ENCODE measurements at regions not wholly inside any gene's neighbourhood (a gene's known extent, or its start where the extent isn't known, plus 50 kb on each side); places are given as distances from the start of the nearest gene placed in this dataset.

DNA sequence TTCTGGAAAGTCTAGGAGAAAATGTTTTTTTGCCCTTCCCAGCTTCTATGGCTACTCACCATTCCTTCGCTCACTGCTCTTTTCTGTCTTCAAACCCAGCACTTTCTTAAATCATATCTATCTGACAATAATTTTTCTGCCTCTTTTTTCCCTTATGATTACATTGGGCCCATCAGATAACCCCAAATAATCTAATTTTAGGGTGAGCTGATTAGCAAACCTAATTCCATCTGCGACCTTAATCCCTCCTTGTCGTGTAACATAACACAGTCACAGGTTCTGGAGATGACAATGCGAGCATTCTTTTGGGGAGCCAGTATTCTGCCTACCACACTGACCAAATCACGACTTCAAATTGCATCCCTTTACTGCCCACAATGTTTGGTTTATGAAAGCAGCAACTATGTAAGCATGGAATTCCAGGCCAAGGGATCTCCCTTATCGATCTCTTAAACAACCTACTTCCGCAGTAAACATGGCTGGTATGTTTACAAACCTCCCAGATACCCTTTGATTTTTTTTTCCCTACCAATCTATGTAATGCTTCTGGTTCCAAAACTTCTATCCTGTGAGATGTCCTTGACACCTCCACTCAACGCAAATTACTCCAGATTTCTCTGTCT is 2122.2 kb downstream of the MAT2B start (continued):
- TF ChIP-seq NR2F2 (IDR thresholded peaks at IDR 0.05; ENCODE audit: borderline replicate concordance, low read depth) = no peak
- TF ChIP-seq PITX1 (CRISPR knock-in tag; IDR thresholded peaks at IDR 0.05) = peak; percentile 57; the same call in 1 of the 2 replicates
- TF ChIP-seq FOXM1 (CRISPR knock-in tag; IDR thresholded peaks at IDR 0.05) = no peak
- TF ChIP-seq PHB2 (IDR thresholded peaks at IDR 0.05; ENCODE audit: partially characterized antibody) = no peak
- no peak for TF ChIP-seq ZNF577 (CRISPR knock-in tag; IDR thresholded peaks at IDR 0.05; ENCODE audit: borderline replicate concordance, low read depth)
- TF ChIP-seq NCOA5 (CRISPR knock-in tag; IDR thresholded peaks at IDR 0.05) = no peak
- TF ChIP-seq KDM4B (CRISPR knock-in tag; IDR thresholded peaks at IDR 0.05) = no peak
- TF ChIP-seq ATF2 (CRISPR knock-in tag; IDR thresholded peaks at IDR 0.05) = 0 out of 2 replicates have a peak, but pooled peaks have one; percentile 51
- no peak for TF ChIP-seq HNRNPH1 (optimal IDR thresholded peaks at IDR 0.05; ENCODE audit: low read depth, low read length)
- no peak for TF ChIP-seq CHCHD3 (CRISPR knock-in tag; IDR thresholded peaks at IDR 0.05)
- TF ChIP-seq ZNF703 (CRISPR knock-in tag; IDR thresholded peaks at IDR 0.05; ENCODE audit: borderline replicate concordance) = no peak
- TF ChIP-seq ETV6 (CRISPR knock-in tag; conservative IDR thresholded peaks at IDR 0.05) = no peak
- TF ChIP-seq ZNF766 (CRISPR knock-in tag; IDR thresholded peaks at IDR 0.05; ENCODE audit: borderline replicate concordance) = no peak
- TF ChIP-seq YEATS2 (CRISPR knock-in tag; IDR thresholded peaks at IDR 0.05; ENCODE audit: borderline replicate concordance) = no peak
- TF ChIP-seq U2AF2 (IDR thresholded peaks at IDR 0.05; ENCODE audit: low read depth, low read length) = no peak
- TF ChIP-seq KMT2A (CRISPR knock-in tag; IDR thresholded peaks at IDR 0.05) = no peak
- 0 out of 2 replicates have a peak, but pooled peaks have one; percentile 30 for TF ChIP-seq ZNF792 (CRISPR knock-in tag; IDR thresholded peaks at IDR 0.05)
- no peak for TF ChIP-seq MLLT10 (CRISPR knock-in tag; IDR thresholded peaks at IDR 0.05)
- peak; percentile 76; the same call in 1 of the 2 replicates for TF ChIP-seq DNMT3B (CRISPR knock-in tag; conservative IDR thresholded peaks at IDR 0.05)
- no peak for TF ChIP-seq SKI (IDR thresholded peaks at IDR 0.05; ENCODE audit: partially characterized antibody)
- no peak for TF ChIP-seq CHD2 (IDR thresholded peaks at IDR 0.05; ENCODE audit: low read depth, low read length)
- TF ChIP-seq ZNF550 (CRISPR knock-in tag; IDR thresholded peaks at IDR 0.05; ENCODE audit: borderline replicate concordance) = no peak
- TF ChIP-seq, protein P1, sequence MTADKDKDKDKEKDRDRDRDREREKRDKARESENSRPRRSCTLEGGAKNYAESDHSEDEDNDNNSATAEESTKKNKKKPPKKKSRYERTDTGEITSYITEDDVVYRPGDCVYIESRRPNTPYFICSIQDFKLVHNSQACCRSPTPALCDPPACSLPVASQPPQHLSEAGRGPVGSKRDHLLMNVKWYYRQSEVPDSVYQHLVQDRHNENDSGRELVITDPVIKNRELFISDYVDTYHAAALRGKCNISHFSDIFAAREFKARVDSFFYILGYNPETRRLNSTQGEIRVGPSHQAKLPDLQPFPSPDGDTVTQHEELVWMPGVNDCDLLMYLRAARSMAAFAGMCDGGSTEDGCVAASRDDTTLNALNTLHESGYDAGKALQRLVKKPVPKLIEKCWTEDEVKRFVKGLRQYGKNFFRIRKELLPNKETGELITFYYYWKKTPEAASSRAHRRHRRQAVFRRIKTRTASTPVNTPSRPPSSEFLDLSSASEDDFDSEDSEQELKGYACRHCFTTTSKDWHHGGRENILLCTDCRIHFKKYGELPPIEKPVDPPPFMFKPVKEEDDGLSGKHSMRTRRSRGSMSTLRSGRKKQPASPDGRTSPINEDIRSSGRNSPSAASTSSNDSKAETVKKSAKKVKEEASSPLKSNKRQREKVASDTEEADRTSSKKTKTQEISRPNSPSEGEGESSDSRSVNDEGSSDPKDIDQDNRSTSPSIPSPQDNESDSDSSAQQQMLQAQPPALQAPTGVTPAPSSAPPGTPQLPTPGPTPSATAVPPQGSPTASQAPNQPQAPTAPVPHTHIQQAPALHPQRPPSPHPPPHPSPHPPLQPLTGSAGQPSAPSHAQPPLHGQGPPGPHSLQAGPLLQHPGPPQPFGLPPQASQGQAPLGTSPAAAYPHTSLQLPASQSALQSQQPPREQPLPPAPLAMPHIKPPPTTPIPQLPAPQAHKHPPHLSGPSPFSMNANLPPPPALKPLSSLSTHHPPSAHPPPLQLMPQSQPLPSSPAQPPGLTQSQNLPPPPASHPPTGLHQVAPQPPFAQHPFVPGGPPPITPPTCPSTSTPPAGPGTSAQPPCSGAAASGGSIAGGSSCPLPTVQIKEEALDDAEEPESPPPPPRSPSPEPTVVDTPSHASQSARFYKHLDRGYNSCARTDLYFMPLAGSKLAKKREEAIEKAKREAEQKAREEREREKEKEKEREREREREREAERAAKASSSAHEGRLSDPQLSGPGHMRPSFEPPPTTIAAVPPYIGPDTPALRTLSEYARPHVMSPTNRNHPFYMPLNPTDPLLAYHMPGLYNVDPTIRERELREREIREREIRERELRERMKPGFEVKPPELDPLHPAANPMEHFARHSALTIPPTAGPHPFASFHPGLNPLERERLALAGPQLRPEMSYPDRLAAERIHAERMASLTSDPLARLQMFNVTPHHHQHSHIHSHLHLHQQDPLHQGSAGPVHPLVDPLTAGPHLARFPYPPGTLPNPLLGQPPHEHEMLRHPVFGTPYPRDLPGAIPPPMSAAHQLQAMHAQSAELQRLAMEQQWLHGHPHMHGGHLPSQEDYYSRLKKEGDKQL (CRISPR knock-in tag; IDR thresholded peaks at IDR 0.05; ENCODE audit: low read depth) = 0 out of 2 replicates have a peak, but pooled peaks have one; percentile 52
- no peak for TF ChIP-seq SMAD1 (CRISPR knock-in tag; IDR thresholded peaks at IDR 0.05; ENCODE audit: borderline replicate concordance, low read depth)
- peak; percentile 55; the same call in 1 of the 2 replicates for TF ChIP-seq ZMYM4 (CRISPR knock-in tag; IDR thresholded peaks at IDR 0.05)
- TF ChIP-seq SP1 (IDR thresholded peaks at IDR 0.05) = no peak
- TF ChIP-seq SP1 (CRISPR knock-in tag; IDR thresholded peaks at IDR 0.05) = no peak
